ENCODE measurements at regions not wholly inside any gene's neighbourhood (a gene's known extent, or its start where the extent isn't known, plus 50 kb on each side); places are given as distances from the start of the nearest gene placed in this dataset.

DNA sequence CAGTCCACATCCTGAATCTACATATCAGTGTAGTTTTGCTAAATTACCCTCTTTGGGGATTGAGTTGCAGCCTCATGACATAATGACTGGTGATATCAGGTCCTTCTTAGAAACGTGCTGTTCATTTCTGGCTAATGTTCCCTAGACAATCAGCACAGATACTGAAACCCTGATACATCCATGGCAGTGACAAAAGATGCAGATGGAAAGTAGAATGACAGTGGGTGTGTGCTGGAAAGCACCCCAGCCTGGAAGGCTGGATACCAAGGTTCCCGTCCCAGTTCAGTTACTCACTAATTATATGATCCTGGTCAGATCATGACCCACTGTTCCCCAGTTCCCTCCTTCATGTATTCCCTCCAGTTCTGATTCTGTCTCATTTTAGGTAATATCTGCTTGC, 198.2 kb upstream of the FGGY start:
- TF ChIP-seq, protein P1, sequence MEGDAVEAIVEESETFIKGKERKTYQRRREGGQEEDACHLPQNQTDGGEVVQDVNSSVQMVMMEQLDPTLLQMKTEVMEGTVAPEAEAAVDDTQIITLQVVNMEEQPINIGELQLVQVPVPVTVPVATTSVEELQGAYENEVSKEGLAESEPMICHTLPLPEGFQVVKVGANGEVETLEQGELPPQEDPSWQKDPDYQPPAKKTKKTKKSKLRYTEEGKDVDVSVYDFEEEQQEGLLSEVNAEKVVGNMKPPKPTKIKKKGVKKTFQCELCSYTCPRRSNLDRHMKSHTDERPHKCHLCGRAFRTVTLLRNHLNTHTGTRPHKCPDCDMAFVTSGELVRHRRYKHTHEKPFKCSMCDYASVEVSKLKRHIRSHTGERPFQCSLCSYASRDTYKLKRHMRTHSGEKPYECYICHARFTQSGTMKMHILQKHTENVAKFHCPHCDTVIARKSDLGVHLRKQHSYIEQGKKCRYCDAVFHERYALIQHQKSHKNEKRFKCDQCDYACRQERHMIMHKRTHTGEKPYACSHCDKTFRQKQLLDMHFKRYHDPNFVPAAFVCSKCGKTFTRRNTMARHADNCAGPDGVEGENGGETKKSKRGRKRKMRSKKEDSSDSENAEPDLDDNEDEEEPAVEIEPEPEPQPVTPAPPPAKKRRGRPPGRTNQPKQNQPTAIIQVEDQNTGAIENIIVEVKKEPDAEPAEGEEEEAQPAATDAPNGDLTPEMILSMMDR (IDR thresholded peaks at IDR 0.05): no peak
- no peak for TF ChIP-seq POLR2A (IDR thresholded peaks at IDR 0.05)
